ENCODE measurements at regions not wholly inside any gene's neighbourhood (a gene's known extent, or its start where the extent isn't known, plus 50 kb on each side); places are given as distances from the start of the nearest gene placed in this dataset.

- no peak for DNase-seq
- H3F3A ChIP-seq (ENCODE audit: insufficient read depth, low read length): no peaks in the 10 kb centered on the region
- no peaks in the 10 kb centered on the region for H3K4me1 ChIP-seq (ENCODE audit: low read length)
- no peak for TF ChIP-seq EZH2phosphoT487 (IDR thresholded peaks at IDR 0.05; ENCODE audit: low read length)
- TF ChIP-seq CTCF (IDR thresholded peaks at IDR 0.05; ENCODE audit: low read length): no peak
- no peak for TF ChIP-seq EZH2 (optimal IDR thresholded peaks at IDR 0.05; ENCODE audit: low read depth, low read length)
- H3K79me2 ChIP-seq (ENCODE audit: low read length): no peaks in the 10 kb centered on the region
- no peak overlapping the region for H3K9ac ChIP-seq (ENCODE audit: low read length)
- H3K36me3 ChIP-seq (replicated peaks; ENCODE audit: insufficient read depth, low read length): no peaks in the 10 kb centered on the region
- H3K9me2 ChIP-seq (replicated peaks; ENCODE audit: insufficient read depth, low read length): no peaks in the 10 kb centered on the region
- H3K9me3 ChIP-seq (replicated peaks; ENCODE audit: insufficient read depth, low read length): no peaks in the 10 kb centered on the region
- no peaks in the 10 kb centered on the region for H3K27me3 ChIP-seq (replicated peaks; ENCODE audit: insufficient read depth, low read length)
- no peak overlapping the region for H3K4me3 ChIP-seq (ENCODE audit: low read length)
- no peaks in the 10 kb centered on the region for H4K20me1 ChIP-seq (ENCODE audit: insufficient read depth, low read length)
- no peak overlapping the region for H3K4me2 ChIP-seq (ENCODE audit: low read depth, low read length)
- no peak overlapping the region for H2AFZ ChIP-seq (ENCODE audit: low read length)
- no peak overlapping the region for H3K27ac ChIP-seq (ENCODE audit: low read length)
These were observed 925.1 kb upstream of the ATXN7L3B start for GRCh38 chr12:73612551-73612950.

DNA sequence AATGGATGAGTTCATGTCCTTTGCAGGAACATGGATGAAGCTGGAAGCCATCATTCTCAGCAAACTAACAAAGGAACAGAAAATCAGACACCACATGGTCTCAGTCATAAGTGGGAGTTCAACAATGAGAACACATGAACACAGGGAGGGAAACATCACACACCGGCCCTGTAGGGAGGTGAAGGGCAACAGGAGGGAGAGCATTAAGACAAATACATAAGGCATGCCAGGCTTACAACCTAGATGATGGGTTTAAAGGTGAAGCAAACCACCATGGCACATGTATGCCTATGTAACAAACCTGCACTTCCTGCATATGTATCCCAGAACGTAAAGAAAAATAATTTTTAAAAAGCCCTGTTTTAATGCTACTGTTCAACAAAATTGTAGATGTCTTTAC lies 914.2 kb upstream of the ATXN7L3B start:
- TF ChIP-seq CTCF (IDR thresholded peaks at IDR 0.05; ENCODE audit: low read length) (no peak), EZH2 (optimal IDR thresholded peaks at IDR 0.05; ENCODE audit: low read depth, low read length) (no peak), EZH2phosphoT487 (IDR thresholded peaks at IDR 0.05; ENCODE audit: low read length) (no peak)
- Histone ChIP-seq H3K27me3 (replicated peaks; ENCODE audit: insufficient read depth, low read length) (no peaks in the 10 kb centered on the region), H3K27ac (ENCODE audit: low read length) (no peak overlapping the region), H3K9me2 (replicated peaks; ENCODE audit: insufficient read depth, low read length) (no peaks in the 10 kb centered on the region), H3F3A (ENCODE audit: insufficient read depth, low read length) (no peaks in the 10 kb centered on the region), H3K9me3 (replicated peaks; ENCODE audit: insufficient read depth, low read length) (no peaks in the 10 kb centered on the region), H3K9ac (ENCODE audit: low read length) (no peak overlapping the region), H3K36me3 (replicated peaks; ENCODE audit: insufficient read depth, low read length) (no peaks in the 10 kb centered on the region), H2AFZ (ENCODE audit: low read length) (no peak overlapping the region), H3K79me2 (ENCODE audit: low read length) (no peaks in the 10 kb centered on the region), H3K4me1 (ENCODE audit: low read length) (no peaks in the 10 kb centered on the region), H3K4me3 (ENCODE audit: low read length) (no peak overlapping the region), H4K20me1 (ENCODE audit: insufficient read depth, low read length) (no peaks in the 10 kb centered on the region), H3K4me2 (ENCODE audit: low read depth, low read length) (no peak overlapping the region)
- DNase-seq: no peak

- Histone ChIP-seq H3K27me3 (replicated peaks; ENCODE audit: insufficient read depth, low read length) (no peaks in the 10 kb centered on the region), H3K4me3 (ENCODE audit: low read length) (no peak overlapping the region), H3K9me2 (replicated peaks; ENCODE audit: insufficient read depth, low read length) (no peaks in the 10 kb centered on the region), H3K4me1 (ENCODE audit: low read length) (no peaks in the 10 kb centered on the region), H3K9me3 (replicated peaks; ENCODE audit: insufficient read depth, low read length) (no peaks in the 10 kb centered on the region), H3F3A (ENCODE audit: insufficient read depth, low read length) (no peaks in the 10 kb centered on the region), H3K79me2 (ENCODE audit: low read length) (no peaks in the 10 kb centered on the region), H3K36me3 (replicated peaks; ENCODE audit: insufficient read depth, low read length) (no peaks in the 10 kb centered on the region), H2AFZ (ENCODE audit: low read length) (no peak overlapping the region), H3K9ac (ENCODE audit: low read length) (no peak overlapping the region), H4K20me1 (ENCODE audit: insufficient read depth, low read length) (no peaks in the 10 kb centered on the region), H3K4me2 (ENCODE audit: low read depth, low read length) (no peak overlapping the region), H3K27ac (ENCODE audit: low read length) (no peak overlapping the region)
- DNase-seq: no peak
- no peak for TF ChIP-seq EZH2 (optimal IDR thresholded peaks at IDR 0.05; ENCODE audit: low read depth, low read length)
- no peak for TF ChIP-seq CTCF (IDR thresholded peaks at IDR 0.05; ENCODE audit: low read length)
- no peak for TF ChIP-seq EZH2phosphoT487 (IDR thresholded peaks at IDR 0.05; ENCODE audit: low read length)
These were observed 912.4 kb upstream of the ATXN7L3B start for GRCh38 chr12:73625226-73625625.

All from MM.1S (cell line).